Ascending aorta (tissue), 2 donors: ENCODE measurements at regions not wholly inside any gene's neighbourhood (a gene's known extent, or its start where the extent isn't known, plus 50 kb on each side); places are given as distances from the start of the nearest gene placed in this dataset.

Source experiments
- DNase-seq, 2 donors: peaks; one replicate each; pipeline ENCODE4 v3.0.0-alpha.2; 2019; ENCODE audit warnings: low spot score in 2 of 2
- H3K27ac ChIP-seq, 2 donors: fragments of 200-600 bp; sonication (generic); one replicate each; pipeline ENCODE4 v1.5.1; 2016 to 2017; ENCODE audit warnings: mild to moderate bottlenecking in 1 of 2
- H3K27me3 ChIP-seq: fragments of 200-600 bp; sonication (generic); one replicate; pipeline ENCODE4 v1.5.1; 2017
- H3K36me3 ChIP-seq, 2 donors: fragments of 200-600 bp; sonication (generic); one replicate each; pipeline ENCODE4 v1.5.1; 2016
- H3K4me1 ChIP-seq, 2 donors: fragments of 200-600 bp; sonication (generic); one replicate each; pipeline ENCODE4 v1.5.1; 2016 to 2017; ENCODE audit warnings: mild to moderate bottlenecking in 1 of 2
- H3K4me3 ChIP-seq, 2 donors: fragments of 200-600 bp; sonication (generic); one replicate each; pipeline ENCODE4 v1.5.1; 2016 to 2017; ENCODE audit warnings: mild to moderate bottlenecking in 1 of 2
- H3K9me3 ChIP-seq, 2 donors: fragments of 200-600 bp; sonication (generic); one replicate each; pipeline ENCODE4 v1.5.1; 2016
- intact Hi-C: fragments of 100-400 bp; cut with DNase I; formaldehyde crosslinking; loops from one replicate; pipeline ENCODE4 v1.15.1; 2023
- TF ChIP-seq, protein P1 (sequence below), 3 experiments: fragments of 200-600 bp in 2 of 3; fragments of 450-650 bp in 1 of 3; sonication (generic) in 2 of 3; IDR thresholded peaks; one replicate each; pipeline ENCODE4 v1.5.1; 2016 to 2019; ENCODE audit warnings: antibody characterized with exemption in 3 of 3, mild to moderate bottlenecking in 1 of 3, moderate library complexity in 1 of 3

GRCh38 chr4:12459126-12459525 is 1025.0 kb downstream of the RAB28 start:
- no peak for DNase-seq
- no peaks in the 10 kb centered on the region for H3K4me1 ChIP-seq
- intact Hi-C loops = no loop called here
- H3K9me3 ChIP-seq = no peaks in the 10 kb centered on the region
- TF ChIP-seq, protein P1, sequence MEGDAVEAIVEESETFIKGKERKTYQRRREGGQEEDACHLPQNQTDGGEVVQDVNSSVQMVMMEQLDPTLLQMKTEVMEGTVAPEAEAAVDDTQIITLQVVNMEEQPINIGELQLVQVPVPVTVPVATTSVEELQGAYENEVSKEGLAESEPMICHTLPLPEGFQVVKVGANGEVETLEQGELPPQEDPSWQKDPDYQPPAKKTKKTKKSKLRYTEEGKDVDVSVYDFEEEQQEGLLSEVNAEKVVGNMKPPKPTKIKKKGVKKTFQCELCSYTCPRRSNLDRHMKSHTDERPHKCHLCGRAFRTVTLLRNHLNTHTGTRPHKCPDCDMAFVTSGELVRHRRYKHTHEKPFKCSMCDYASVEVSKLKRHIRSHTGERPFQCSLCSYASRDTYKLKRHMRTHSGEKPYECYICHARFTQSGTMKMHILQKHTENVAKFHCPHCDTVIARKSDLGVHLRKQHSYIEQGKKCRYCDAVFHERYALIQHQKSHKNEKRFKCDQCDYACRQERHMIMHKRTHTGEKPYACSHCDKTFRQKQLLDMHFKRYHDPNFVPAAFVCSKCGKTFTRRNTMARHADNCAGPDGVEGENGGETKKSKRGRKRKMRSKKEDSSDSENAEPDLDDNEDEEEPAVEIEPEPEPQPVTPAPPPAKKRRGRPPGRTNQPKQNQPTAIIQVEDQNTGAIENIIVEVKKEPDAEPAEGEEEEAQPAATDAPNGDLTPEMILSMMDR (IDR thresholded peaks at IDR 0.05) = no peak
- no peaks in the 10 kb centered on the region for H3K27me3 ChIP-seq
- H3K36me3 ChIP-seq = no peaks in the 10 kb centered on the region
- H3K27ac ChIP-seq = no peak overlapping the region
- no peak overlapping the region for H3K4me3 ChIP-seq

DNA sequence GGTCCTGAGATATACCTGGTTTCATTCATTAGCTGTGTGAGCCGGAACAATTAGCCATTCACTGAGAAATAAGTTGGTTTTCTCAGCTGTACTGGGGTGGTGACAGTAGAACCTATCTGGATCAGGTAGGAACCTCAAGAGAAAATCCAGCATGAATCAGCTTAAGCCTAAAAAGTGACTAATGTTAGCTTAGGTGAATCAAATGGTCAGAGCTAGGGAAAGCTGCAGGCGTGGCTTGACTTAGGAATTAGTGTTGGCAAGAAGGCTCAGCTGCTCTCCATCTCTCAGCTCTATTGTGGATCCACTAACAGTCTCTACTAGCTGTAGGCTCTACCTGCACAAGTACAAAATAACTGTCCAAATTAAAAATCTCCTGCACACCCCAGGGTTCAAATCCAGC is 1025.5 kb downstream of the RAB28 start:
- TF ChIP-seq, protein P1 (IDR thresholded peaks at IDR 0.05) = no peak
- Histone ChIP-seq H3K27me3 (no peaks in the 10 kb centered on the region), H3K9me3 (no peaks in the 10 kb centered on the region), H3K27ac (no peak overlapping the region), H3K4me3 (no peak overlapping the region), H3K36me3 (no peaks in the 10 kb centered on the region), H3K4me1 (no peaks in the 10 kb centered on the region)
- DNase-seq = no peak
- intact Hi-C loops = no loop called here

DNA sequence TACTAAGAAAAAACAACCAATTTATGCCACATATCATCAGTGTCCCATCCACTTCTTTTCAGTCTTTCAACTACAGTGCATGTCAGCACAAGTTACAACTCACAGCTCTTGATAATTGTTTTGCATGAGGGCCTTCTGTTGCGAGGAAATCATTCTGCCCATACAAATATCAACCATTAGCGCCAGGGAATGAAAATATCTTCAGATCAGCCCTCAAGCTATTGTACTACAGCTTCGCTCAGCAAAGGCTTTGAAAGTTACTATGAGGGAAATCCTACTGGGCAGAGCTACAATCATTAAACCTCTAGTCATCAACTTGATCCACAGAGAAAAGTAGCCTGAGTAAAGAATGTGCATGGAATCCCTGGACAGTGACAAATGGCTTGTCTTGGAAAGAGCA is 1023.6 kb upstream of the HS3ST1 start:
- H3K9me3 ChIP-seq = no peaks in the 10 kb centered on the region
- TF ChIP-seq, protein P1 (IDR thresholded peaks at IDR 0.05) = no peak
- no peaks in the 10 kb centered on the region for H3K27me3 ChIP-seq
- H3K4me3 ChIP-seq = no peak overlapping the region
- intact Hi-C loops = no loop called here
- H3K27ac ChIP-seq = no peak overlapping the region
- no peaks in the 10 kb centered on the region for H3K36me3 ChIP-seq
- DNase-seq = no peak
- H3K4me1 ChIP-seq = no peaks in the 10 kb centered on the region

DNA sequence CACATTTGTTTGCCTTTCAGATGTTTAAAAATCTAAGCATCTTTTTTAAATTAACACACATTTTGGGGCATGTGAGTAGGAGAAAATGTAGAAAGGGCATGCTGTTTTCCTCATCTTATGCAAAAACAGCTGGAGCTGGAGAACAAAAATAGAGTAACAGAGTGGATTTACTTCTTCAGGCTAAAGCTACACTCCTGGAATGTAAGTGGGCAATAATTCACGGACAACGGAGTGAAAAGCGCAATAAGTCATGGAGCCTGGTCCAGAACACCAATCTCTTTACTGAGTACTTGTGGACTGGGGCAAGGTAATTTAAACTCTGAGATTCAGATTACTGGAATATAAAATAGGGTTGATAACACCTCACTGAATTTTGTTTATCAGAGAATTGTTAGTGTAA is 1018.8 kb upstream of the HS3ST1 start:
- TF ChIP-seq, protein P1 (IDR thresholded peaks at IDR 0.05) = no peak
- Histone ChIP-seq H3K27ac (no peak overlapping the region), H3K9me3 (no peaks in the 10 kb centered on the region), H3K36me3 (no peaks in the 10 kb centered on the region), H3K4me1 (no peaks in the 10 kb centered on the region), H3K27me3 (no peaks in the 10 kb centered on the region), H3K4me3 (no peak overlapping the region)
- intact Hi-C loops = no loop called here
- DNase-seq = no peak

- Histone ChIP-seq H3K27me3 (no peaks in the 10 kb centered on the region), H3K9me3 (no peaks in the 10 kb centered on the region), H3K4me1 (no peaks in the 10 kb centered on the region), H3K36me3 (no peaks in the 10 kb centered on the region), H3K27ac (no peak overlapping the region), H3K4me3 (no peak overlapping the region)
- TF ChIP-seq, protein P1 (IDR thresholded peaks at IDR 0.05) = no peak
- intact Hi-C loops = no loop called here
- no peak for DNase-seq
These were observed 1018.0 kb upstream of the HS3ST1 start for GRCh38 chr4:12446657-12447185.

DNA sequence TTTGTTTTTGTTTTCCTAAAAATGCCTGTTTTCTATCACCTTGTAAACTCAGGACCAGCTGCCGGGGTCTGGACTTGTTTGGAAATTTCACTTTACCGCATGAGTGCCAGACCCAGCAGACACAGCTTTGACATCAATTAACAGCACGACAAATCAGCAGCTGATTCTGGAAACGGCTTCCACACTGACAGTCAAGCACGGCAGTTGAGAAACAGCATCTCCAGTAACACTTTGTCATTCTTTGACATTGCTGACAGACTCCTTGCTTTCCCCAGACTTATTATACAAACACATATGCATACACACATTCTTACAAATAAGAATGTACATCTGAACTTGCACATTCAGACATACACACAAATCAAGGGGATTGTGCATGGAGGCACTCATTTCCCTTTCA is 1017.6 kb upstream of the HS3ST1 start:
- intact Hi-C loops = no loop called here
- Histone ChIP-seq H3K27ac (no peak overlapping the region), H3K27me3 (no peaks in the 10 kb centered on the region), H3K4me1 (no peaks in the 10 kb centered on the region), H3K36me3 (no peaks in the 10 kb centered on the region), H3K4me3 (no peak overlapping the region), H3K9me3 (no peaks in the 10 kb centered on the region)
- TF ChIP-seq, protein P1 (IDR thresholded peaks at IDR 0.05) = no peak
- no peak for DNase-seq
